ENCODE measurements at regions not wholly inside any gene's neighbourhood (a gene's known extent, or its start where the extent isn't known, plus 50 kb on each side); places are given as distances from the start of the nearest gene placed in this dataset.

- no peak for DNase-seq (ENCODE audit: low read depth in 2 of 3, low spot score in 2 of 3)
Measured at GRCh38 chr12:5374713-5375112, 57.2 kb upstream of the NTF3 start.

GRCh38 chr12:5375547-5376295 lies 56.2 kb upstream of the NTF3 start:
- no peak for DNase-seq (ENCODE audit: low read depth in 2 of 3, low spot score in 2 of 3)

- DNase-seq (ENCODE audit: low read depth in 2 of 3, low spot score in 2 of 3) = no peak
Measured at GRCh38 chr12:5376591-5377207, 55.2 kb upstream of the NTF3 start.

- no peak for DNase-seq (ENCODE audit: low read depth in 2 of 3, low spot score in 2 of 3)
Measured at GRCh38 chr12:5377997-5378592, 53.8 kb upstream of the NTF3 start.

DNA sequence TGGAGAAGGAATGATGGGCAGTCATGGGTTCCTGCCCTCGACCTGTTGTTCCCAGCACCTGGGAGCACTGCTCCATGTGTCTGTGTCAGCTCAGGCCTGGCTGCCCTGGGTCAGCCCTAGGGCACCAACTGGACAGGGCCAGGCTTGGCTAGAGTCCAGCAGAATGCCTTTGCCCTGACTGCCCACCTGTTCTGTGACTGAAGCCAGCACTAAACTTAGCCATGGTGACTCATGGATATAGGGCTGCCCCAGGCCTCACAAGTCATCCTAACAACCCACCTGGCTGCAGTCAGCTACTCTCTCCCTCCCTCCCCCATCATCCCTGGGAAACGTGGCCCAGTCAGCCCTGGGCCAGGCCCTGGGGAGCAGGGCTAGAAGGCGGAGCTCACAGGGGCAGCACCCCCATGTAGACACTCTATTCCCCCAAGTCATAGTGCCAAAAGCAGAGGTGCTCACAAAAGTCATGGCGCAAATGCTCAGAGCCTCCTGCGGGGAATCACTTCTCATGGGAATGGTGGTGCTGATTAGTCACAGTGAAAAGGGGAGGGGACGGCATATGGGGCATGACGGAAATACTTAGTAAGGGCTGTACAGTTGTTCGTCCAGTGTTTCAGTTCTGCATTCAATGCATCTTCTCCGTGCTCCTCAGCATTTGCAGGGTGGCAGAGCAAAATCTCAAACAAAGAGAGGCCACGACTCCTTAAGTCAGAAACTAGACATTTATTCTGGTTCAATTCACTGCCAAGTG lies 52.0 kb upstream of the NTF3 start:
- no peak for DNase-seq (ENCODE audit: low read depth in 2 of 3, low spot score in 2 of 3)
